ENCODE measurements at regions not wholly inside any gene's neighbourhood (a gene's known extent, or its start where the extent isn't known, plus 50 kb on each side); places are given as distances from the start of the nearest gene placed in this dataset.
"Not testable (repeated sequence)": the region's sequence is repeated elsewhere in the genome, so short reads cannot be mapped to it uniquely, and the experiment has no call there.

DNA sequence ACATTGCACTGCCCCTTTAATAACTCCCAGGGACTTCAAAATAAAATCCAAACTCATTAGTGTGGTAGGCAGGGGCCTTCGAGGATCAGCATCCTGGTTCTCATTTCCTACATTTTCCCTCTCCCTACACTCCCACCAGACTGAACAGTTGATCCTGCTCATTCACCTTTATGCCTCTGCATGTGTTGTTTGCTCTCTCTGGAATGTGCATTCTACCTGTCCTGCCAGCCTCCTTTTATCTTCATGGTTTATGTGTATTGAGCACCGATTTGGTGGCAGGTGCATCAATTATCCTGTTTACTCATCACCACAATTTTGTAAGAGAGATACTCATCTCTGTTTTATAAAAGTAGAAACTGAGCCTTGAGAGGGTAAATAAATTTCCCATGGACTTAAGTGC is 125.0 kb downstream of the ADSS2 start:
- no peak for DNase-seq

DNA sequence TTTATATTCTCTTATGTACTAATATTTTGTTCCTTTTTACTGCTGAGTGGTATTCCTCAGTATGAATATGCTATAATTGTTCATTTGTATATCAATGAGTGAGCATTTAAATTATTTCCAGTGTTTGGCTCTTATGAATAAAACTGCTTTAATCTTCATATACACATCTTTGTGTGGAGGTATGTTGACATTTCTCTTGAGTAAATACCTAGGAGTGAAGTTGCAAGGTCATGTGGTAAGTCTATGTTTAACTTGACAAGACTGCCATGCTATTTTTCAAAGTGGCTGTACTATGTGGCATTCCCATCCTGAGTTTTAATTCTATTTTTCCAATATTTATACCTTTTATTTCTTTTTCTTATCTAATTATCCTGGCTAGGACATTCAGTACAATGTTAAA is 124.2 kb downstream of the ADSS2 start:
- DNase-seq = no peak

DNA sequence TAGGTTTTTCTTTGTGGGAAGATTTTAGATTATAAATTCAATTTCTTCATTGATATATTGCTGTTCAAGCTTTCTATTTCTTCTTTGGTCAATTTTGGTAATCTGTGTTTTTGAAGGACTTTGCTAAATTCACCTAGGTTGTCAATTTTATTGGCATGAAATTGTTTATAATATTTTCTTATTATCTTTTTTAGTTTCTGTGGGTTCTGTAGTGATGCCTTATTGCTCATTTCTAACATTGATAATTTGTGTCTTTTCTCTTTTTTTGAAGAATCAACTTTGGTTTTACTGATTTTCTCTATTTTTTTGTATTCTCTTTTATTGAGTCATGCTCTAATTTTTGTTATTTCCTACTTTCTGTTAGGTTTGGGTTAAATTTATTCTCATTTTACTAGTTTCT is 123.2 kb downstream of the ADSS2 start:
- no peak for DNase-seq

DNA sequence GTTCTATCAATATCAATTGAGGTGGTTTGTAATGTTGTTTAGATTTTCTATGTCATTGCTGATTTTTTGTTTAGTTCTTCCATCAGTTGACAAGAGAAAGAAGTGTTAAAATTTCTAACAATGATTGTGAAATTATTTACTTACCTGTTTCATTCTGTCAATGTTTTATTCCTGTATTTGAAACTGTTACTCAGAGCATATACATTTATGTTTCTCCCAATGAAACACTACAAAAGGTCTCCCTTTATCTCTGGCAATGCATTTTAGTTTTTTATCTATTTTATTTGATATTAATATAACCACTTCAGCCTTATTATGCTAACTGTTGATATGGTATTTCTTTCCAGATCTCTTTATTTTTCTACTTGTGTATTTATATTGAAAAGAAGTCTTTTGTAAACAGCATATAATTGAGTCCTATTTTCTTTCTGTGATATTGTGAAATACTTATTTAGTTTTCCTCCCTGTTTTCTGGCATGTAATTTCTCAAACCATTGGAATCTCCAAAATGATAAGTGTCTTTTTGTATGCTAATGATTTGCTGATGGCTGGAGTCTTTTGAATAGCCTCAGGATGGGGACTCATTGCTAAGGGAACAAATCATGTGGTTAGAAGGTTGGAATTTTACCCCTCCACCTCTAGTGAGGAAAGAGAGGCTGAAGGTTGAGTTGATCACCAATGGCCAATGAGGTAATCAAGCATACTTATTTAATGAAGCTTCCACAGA is 122.0 kb downstream of the ADSS2 start:
- no peak for DNase-seq

DNA sequence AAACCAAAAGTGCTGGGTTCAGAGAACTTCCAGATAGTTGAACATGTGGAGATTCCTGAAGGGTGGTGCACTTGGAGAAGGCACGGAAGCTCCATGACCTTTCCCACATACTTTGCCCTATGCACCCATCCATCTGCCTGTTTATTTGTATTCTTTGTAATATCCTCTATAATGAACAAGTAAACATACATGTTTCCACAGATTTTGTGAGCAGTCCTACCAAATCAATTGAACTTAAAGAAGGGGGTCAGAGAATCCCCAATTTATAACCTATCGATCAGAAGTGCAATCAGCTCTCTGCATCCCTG is 121.4 kb downstream of the ADSS2 start:
- no peak for DNase-seq

DNA sequence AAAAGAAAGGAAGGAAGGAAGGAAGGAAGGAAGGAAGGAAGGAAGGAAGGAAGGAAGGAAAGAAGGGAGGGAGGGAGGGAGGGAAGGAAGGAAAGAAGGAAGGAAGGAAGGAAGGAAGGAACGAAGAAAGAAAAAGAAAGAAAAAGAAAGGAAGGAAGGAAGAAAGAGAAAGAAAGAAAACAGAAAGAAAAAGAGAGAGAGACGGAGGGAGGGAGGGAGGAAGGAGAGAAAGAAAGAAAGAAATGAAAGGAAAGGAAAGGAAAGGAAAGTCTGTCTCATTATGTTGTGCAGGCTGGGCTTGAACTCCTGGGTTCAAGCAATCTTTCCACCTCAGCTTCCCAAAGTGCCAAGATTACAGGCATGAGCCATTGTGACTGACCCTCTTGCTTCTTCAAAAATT is 118.9 kb downstream of the ADSS2 start:
- DNase-seq = not testable (repeated sequence)

DNA sequence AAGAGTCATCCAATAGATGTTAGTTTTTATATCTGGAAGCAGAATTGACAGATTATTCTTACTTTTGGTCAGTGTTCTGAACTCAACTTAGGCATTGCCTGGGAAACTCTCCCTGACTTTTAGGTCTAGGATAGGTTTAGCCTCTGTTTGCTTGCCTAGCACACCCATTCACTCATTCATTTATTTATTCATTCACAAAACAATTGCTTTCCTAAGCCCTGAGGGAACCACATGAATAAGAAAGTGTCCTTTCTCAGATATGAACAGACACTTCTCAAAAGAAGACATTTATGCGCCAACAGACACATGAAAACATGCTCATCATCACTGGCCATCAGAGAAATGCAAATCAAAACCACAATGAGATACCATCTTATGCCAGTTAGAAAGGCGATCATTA is 117.4 kb downstream of the ADSS2 start:
- not testable (repeated sequence) for DNase-seq

DNA sequence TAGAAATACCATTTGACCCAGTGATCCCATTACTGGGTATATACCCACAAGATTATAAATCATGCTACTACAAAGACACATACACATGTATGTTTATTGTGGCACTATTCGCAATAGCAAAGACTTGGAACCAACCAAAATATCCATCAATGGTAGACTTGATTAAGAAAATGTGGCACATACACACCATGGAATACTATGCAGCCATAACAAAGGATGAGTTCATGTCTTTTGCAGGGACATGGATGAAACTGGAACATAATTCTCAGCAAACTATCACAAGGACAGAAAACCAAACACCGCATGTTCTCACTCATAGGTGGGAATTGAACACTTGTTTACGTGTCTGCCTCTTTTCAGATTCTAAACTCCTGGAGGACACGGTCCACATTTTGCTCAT is 116.9 kb downstream of the ADSS2 start:
- DNase-seq = not testable (repeated sequence)

DNA sequence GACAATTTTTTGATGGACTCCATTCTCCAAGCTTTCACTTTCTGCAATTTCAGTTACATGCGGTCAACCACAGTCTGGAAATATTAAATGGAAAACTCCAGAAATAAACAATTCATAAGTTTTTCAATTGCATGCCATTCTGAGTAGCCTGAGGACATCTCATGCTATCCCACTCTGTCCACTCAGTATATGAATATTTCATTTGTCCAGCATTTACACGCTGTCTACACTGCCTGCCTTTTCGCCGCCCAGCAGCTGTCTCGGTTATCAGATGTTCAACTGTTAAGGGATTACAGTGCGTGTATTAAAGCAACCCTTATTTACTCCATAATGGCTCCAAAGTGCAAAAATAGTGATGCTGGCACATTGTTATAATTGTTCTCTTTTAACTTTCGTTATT is 116.3 kb downstream of the ADSS2 start:
- no peak for DNase-seq

DNA sequence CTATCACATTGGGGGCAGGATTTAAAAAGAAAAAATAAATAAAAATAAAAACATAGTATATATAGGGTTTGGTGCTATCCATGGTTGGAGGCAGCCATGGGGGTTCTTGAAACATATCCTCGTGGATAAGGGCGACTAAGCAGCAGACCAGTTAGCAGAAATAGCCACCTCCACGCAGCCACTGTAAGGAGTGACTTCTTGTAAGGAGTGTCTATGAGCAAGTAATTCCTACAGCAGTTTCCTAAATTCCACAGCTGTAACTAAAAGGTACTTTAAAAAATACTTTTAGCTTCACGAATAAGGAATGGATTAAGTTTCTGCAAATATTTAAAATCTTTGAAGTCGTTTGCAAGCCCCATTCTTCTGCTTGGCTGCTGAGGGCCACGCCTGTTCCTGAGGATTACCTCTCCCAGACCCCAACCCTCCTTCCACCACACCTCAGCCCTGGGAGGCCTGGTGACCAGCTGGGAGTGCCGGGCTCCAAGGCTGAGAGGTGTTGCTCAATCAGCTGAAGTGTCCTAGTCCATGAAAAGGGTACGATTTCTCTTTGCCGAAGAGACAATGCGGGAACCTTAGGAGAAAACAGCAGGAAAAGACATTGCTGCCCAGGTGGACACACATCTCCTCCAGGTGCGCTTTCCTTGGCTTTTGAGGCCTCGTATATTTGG is 115.3 kb downstream of the ADSS2 start:
- DNase-seq = no peak

DNA sequence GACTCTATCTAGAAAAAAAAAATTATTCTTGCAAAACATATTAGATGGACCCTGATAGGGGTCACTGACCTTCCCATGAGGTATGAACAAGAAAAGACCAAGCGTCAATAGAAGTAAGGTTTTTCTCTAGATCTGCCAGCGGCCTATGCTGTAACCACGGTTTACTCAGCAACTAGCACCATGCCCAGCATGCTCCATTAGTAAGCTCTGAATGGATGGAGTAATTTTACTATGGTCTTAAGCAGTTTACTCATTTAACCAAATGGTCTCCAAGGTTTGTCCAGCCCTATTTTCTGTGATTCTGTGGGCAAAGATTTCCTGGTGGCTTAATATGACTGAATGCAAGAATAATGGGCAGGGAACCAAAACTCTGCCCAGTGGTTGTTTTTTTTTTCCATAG is 113.9 kb downstream of the ADSS2 start:
- DNase-seq = no peak

DNA sequence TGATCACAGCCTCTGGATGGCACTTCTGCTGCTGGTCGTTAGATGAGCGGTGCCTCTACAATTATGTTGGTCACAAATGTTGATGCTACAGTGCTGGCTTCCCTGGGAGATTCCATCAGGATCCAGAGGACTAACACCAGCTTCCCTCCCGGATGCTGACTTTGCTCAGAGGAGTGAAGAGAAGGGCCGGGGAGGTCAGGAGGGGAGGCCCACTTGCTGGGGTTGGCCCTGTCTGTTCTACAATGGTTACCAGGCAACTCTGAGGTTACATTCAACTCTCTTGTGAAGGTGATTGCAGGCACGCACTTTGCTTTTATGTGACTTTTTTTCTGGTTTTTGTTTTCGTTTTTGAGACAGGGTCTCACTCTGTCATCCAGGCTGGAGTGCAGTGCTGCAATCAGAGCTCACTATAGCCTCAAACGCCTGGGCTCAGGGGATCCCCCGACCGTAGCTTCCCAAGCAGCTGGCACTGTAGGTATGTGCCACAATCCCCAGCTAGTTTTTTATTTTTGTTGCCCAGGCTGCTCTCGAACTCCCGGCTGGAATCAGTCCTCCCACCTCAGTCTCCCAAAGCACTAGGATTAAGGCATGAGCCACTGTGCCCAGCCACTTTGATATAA is 112.5 kb downstream of the ADSS2 start:
- no peak for DNase-seq

DNA sequence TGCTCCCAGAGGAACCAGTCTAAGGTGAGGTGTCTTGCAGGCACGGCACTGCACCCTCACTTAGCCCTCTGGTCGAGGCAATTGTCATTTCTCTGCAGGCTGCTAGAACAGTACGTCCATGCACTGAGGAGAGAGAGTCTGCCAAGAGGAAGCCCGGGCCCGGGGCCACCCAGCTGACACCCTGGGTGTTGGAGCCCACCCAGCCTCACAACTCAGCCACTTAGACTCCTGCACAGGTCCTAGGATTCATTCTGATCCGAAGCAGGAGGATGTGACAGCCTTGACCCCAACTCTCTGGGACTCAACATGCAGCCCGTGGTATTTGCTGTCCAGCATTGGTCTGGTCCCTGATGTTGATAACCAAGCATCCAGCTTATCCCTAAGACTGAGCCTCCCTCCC is 111.9 kb downstream of the ADSS2 start:
- DNase-seq = no peak

DNA sequence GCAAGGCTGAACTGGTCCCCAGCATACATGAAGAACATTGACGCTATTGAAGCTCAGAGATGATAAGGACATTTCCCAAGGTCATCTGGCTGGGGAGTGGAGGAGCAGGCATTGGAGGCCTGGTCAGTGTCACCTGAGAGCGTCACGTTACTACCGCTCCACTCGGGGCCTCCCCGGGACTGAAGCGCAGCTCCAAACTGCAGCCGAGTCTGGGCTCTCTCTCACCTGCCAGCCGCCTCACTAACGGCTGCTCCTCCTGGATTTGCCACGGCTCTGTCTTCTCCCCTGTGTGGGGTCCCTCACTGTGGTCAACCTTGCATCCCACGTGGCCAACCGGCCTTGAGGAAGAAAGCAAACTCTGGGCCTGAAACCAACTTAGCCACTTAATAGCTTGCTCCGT is 111.3 kb downstream of the ADSS2 start:
- no peak for DNase-seq

DNA sequence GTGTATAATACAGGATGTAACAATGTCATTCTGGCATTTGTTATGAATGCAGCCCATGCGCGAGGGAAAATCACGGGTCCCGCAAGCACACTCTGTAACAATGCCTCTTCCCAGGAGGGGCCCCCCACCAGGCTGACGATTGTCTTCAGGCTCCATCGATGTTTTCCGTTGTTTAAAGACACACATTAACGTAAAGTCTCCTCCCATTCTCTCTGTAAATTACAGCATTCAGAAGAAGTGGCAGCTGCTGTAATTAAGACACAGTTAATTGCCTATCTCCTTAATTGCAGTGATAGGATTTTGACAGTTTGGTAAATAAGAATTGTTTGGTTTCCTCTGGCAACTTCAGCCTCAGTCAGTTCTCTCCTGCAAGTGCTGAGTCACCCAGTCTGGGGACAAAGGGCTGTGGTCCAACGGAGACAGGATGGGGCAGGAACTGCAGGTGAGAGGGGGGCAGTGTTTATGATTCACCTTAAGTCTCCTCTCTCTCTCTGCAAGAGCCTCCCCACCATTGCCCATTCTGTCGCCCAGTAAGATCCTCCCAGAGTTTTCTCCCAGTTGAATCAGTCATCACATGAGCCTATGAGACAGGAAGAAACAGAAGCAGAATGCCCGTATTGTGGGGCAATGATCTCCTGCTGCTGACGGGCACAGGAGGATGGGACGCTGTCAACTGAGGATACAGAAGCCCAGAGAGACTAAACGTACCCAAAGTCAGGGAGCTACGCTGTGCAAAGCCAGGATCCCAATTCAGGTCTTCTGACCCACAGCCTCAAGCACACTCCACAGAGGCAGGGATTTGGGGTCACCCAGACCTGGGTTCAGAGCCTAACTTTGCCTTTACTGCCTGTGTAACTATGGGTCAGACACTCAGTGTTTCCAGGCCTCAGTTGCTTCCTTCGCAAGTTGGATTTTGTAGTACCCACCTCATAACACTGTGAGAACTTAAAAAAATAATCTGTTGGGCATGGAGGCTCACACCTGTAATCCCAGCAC is 110.0 kb downstream of the ADSS2 start:
- DNase-seq = no peak

DNA sequence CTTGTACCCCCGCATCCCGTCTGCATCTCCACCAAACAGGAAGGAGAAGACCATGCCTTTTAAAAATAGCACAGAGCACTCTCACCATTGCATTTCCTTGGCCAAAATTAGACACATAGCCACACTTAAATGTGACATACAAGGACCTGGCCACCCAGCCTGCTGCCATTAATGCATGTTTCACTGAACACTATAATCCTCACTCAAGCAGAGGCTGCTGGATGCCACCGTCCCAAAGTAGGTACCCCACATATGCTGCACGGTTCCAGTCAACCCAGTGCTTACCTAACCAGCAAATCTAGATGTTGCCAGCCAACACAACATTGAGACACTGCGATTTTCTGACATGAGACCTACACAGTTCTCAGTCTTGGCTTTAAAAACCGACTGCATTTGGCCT is 107.7 kb downstream of the ADSS2 start:
- DNase-seq = no peak

DNA sequence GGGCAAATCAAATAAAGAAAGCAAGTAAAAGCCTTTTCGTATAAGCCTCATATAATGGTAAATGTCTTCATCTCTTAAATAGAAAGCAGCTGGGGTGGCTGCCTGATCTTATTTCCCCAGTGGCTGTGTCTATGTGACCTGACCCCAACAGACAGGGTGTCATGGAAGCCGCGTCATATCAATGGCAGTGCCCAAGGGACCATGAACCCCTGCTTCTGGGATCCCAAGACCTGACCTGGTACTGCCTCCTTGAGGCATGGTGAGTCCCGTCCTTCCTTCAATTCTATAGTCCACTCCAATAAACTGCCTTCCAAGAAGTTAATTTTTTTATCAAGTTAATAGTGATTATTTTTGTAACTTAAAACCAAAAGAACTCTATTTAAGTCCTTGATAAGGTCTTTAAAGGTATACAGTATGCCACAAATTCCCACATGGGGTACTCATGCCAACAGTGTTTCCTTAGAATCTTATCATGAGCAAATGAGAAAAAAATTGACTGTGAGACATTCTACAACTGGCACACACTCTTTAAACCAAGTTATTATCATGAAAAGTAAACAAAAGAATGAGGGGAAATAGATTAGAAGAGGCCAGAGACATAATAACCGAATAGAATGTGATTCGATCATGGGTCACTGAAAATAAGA is 104.6 kb downstream of the ADSS2 start:
- no peak for DNase-seq

DNA sequence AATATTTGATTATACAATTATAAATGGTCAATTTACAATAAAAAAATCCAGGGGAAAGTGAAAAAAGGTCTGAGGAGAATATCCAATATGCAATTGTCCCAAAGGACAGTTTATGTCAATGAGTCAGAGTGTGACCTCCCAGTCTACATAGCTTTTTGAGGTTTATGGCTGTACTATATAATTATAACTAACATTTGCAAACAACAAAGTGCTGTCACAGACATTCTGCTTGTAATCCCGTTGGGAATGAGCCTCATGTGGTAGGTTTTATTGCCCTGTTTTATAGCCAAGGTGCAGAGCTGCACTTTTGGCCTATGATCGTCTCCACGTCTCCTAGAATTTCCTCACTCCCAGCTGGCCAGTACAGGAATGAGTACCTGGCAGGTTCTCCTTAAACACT is 103.8 kb downstream of the ADSS2 start:
- DNase-seq = no peak

DNA sequence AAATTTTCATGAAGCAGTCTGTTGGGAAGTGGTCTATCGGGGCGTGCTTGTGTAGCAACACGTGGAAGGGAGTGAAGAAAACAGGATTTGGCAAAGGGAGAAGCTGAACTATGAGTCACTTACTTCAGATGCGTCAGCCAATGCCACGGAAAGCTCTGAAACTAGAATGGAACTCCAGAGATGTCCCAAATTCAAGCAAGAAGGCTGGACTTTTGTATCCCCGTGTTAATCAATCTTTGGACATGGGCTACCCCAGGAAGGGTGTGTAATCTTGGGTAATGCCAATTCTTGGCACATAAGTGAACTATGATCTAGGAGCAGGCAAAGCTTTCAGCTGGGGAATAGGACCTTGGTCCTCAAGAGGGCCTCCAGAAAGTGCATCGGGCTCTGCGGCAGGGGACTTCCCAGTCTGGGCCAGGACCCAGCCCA is 102.6 kb downstream of the ADSS2 start:
- DNase-seq = no peak

DNA sequence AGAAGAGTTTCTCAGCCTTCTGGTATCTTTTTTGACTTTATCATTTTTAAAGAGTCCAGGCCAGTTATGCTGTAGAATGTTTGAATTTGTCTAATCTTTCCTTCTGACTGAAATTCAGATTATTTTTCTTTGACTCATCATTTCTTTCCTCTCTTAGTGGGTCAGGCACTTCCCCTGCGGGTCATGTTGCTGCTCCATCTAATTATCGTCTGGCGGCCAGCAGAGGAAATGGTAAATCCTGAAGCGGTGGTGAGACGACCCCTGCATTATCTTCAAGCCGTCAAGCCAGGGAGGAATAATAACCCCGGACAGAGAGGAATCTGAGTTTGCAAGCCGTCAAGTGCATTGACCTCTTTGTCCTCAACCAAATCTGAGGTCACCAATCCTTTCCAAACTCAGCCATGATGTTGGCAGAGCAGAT is 102.1 kb downstream of the ADSS2 start:
- DNase-seq = no peak

DNA sequence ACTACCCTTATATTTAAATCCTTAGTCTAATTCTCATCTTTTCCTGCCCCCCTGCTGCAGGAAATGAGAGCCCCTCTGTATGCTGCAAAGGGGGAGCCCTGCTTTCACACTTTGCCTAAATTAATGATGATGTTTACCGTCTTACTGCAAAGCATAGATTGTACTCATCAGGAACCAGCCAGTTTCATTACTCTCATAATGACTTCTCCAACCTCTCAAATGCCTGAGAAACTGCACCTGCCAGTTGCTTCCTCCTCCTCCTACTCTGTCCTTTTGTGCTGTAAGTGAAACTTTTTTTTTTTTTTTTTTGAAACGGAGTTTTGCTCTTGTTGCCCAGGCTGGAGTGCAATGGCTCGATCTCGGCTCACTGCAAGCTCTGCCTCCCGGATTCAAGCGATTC is 101.7 kb downstream of the ADSS2 start:
- DNase-seq = no peak

DNA sequence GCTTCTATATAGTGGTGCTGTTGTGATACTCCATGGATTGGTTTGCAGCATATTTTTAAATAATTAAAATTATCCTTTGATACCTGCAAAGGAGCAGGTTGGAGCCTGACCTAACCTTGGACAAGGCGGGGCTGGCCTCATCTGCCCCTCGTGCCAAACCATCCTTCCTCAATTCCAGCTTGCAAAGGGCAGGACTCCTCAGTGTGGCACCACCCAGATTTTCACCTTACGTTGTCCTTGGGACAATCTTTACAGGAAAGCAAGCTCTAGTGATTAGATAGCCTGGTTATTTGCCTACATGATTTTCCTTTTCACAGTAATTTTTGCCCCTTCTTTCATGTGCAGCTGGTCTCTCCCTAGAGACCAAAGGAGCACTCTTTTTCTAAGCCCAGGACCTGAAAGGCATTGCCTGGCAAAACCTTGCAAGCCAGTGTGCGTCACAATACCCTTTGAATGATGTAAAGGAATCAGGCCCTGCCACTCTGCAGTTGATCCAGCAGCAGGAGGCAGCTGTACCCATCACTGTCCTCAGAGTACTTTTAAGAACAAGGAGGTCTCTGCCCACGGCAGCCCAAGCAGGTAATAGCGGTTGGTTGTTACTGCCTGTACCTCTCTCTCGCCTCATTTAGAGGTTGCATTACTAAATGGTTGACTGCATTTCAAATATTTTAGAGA is 99.4 kb downstream of the ADSS2 start:
- DNase-seq = no peak
